CD14-positive monocyte (primary cell): ENCODE measurements at regions not wholly inside any gene's neighbourhood (a gene's known extent, or its start where the extent isn't known, plus 50 kb on each side); places are given as distances from the start of the nearest gene placed in this dataset.

Experiments
- DNase-seq, 3 donors: peaks; one replicate each; pipeline ENCODE4 v3.0.0-alpha.2; 2011 to 2022
- H2AFZ ChIP-seq: 2 replicates; pipeline ENCODE4 v1.6.0; 2012; ENCODE audit warnings: mild to moderate bottlenecking, low read depth, low read length, inconsistent platforms; ENCODE audit not compliant: insufficient read depth, poor library complexity, severe bottlenecking
- H3K27ac ChIP-seq, 2 donors: 1 replicate in 1 of 2; 2 replicates in 1 of 2; pipeline ENCODE4 v1.5.1; 2012 to 2013; ENCODE audit warnings: low read length in 2 of 2, control low read depth in 1 of 2, inconsistent platforms in 1 of 2, low read depth in 1 of 2, mild to moderate bottlenecking in 1 of 2
- H3K27me3 ChIP-seq, 2 donors: one replicate each; pipeline versions ENCODE4 v1.6.0 to v1.6.1; 2011 to 2013; ENCODE audit warnings: low read length in 2 of 2; ENCODE audit not compliant: control insufficient read depth in 2 of 2, insufficient read depth in 2 of 2
- H3K36me3 ChIP-seq, 2 donors: replicated peaks in 1 of 2; 1 replicate in 1 of 2; 2 replicates in 1 of 2; pipeline versions ENCODE4 v1.5.1 to v1.6.1; 2012 to 2013; ENCODE audit warnings: low read length in 2 of 2, control low read depth in 1 of 2, inconsistent platforms in 1 of 2, mild to moderate bottlenecking in 1 of 2; ENCODE audit not compliant: insufficient read depth in 2 of 2, control insufficient read depth in 1 of 2
- H3K4me1 ChIP-seq, 2 donors: 1 replicate in 1 of 2; 2 replicates in 1 of 2; pipeline versions ENCODE4 v1.5.1 to v1.6.1; 2012 to 2013; ENCODE audit warnings: low read length in 2 of 2, control low read depth in 1 of 2, inconsistent platforms in 1 of 2, mild to moderate bottlenecking in 1 of 2, moderate library complexity in 1 of 2; ENCODE audit not compliant: insufficient read depth in 2 of 2, control insufficient read depth in 1 of 2
- H3K4me2 ChIP-seq: replicated peaks from 2 replicates; pipeline ENCODE3; 2012; ENCODE audit warnings: low read length, moderate library complexity, mild to moderate bottlenecking; ENCODE audit not compliant: poor library complexity, severe bottlenecking; ENCODE audit errors: extremely low read depth
- H3K4me3 ChIP-seq, 3 experiments: fragments of 200-600 bp in 1 of 3; sonication (generic) in 1 of 3; replicated peaks in 1 of 3; 1 replicate in 2 of 3; 2 replicates in 1 of 3; pipeline ENCODE4 v1.5.1; 2011 to 2013; ENCODE audit warnings: low read length in 3 of 3, mild to moderate bottlenecking in 3 of 3, control low read depth in 2 of 3, low read depth in 2 of 3, inconsistent platforms in 1 of 3, moderate library complexity in 1 of 3
- H3K79me2 ChIP-seq: 2 replicates; pipeline ENCODE4 v1.6.0; 2012; ENCODE audit warnings: mild to moderate bottlenecking, control low read depth, inconsistent platforms, low read length, moderate library complexity; ENCODE audit not compliant: insufficient read depth
- H3K9ac ChIP-seq: 2 replicates; pipeline ENCODE4 v1.6.0; 2017; ENCODE audit warnings: low read length, mild to moderate bottlenecking; ENCODE audit not compliant: insufficient read depth, poor library complexity, severe bottlenecking
- H3K9me3 ChIP-seq, 2 donors: replicated peaks in 1 of 2; 1 replicate in 1 of 2; 2 replicates in 1 of 2; pipeline versions ENCODE4 v1.5.1 to v1.6.1; 2012 to 2013; ENCODE audit warnings: low read length in 2 of 2, control low read depth in 1 of 2; ENCODE audit not compliant: control insufficient read depth in 1 of 2, insufficient read depth in 1 of 2
- H4K20me1 ChIP-seq: 2 replicates; pipeline ENCODE4 v1.6.0; 2012; ENCODE audit warnings: mild to moderate bottlenecking, low read length, control low read depth, moderate library complexity; ENCODE audit not compliant: insufficient read depth
- H3K27ac Mint-ChIP-seq, 7 donors: one replicate each; pipeline ENCODE4 v1.8.0; 2020; ENCODE audit warnings: mild to moderate bottlenecking in 7 of 7, mixed read lengths in 7 of 7, moderate library complexity in 6 of 7, inconsistent platforms in 2 of 7
- H3K27me3 Mint-ChIP-seq, 3 donors: one replicate each; pipeline ENCODE4 v1.8.0; 2021 to 2022; ENCODE audit warnings: low read depth in 3 of 3, mild to moderate bottlenecking in 3 of 3, mixed read lengths in 3 of 3, moderate library complexity in 3 of 3, inconsistent platforms in 1 of 3
- H3K36me3 Mint-ChIP-seq, 2 donors: one replicate each; pipeline ENCODE4 v1.8.0; 2020; ENCODE audit warnings: mixed read lengths in 2 of 2, inconsistent platforms in 1 of 2, mild to moderate bottlenecking in 1 of 2
- H3K4me1 Mint-ChIP-seq: one replicate; pipeline ENCODE4 v1.8.0; 2020; ENCODE audit warnings: mild to moderate bottlenecking, mixed read lengths
- H3K4me3 Mint-ChIP-seq, 2 donors: one replicate each; pipeline ENCODE4 v1.8.0; 2020; ENCODE audit warnings: mild to moderate bottlenecking in 2 of 2, mixed read lengths in 2 of 2, moderate library complexity in 1 of 2
- H3K9me3 Mint-ChIP-seq, 7 donors: one replicate each; pipeline ENCODE4 v1.8.0; 2020 to 2022; ENCODE audit warnings: mixed read lengths in 7 of 7, mild to moderate bottlenecking in 6 of 7, moderate library complexity in 6 of 7, inconsistent platforms in 2 of 7
- intact Hi-C, 2 donors: fragments of 100-400 bp; cut with micrococcal nuclease; formaldehyde crosslinking; loops; one replicate each; pipeline versions ENCODE4 v1.15.0 to v1.15.1; 2023
- TF ChIP-seq, protein P1 (sequence below): fragments of 200-600 bp; IDR thresholded peaks from one replicate; pipeline ENCODE4 v1.8.0; 2022; ENCODE audit warnings: antibody characterized with exemption, mild to moderate bottlenecking

DNA sequence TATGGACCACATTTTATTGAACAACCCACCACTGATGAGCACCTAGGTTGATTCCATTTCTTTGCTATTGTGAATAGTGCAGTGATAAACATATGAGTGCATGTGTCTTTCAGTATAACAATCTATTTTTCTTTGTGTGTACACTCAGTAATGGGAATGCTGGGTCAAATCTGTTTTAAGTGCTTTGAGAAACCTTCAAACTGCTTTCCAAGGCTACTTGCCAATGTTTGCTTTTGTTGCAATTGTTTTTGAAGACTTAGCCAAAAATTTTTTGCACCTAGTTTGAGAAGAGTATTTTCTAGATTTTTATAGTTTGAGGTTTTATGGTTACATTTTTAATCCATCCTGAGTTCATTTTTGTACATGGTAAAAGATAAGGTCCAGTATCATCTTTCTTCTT is 587.4 kb upstream of the SETBP1 start:
- Histone ChIP-seq H3K4me1 (no peaks in the 10 kb centered on the region), H4K20me1 (no peaks in the 10 kb centered on the region), H2AFZ (no peak overlapping the region), H3K9me3 (no peaks in the 10 kb centered on the region), H3K36me3 (no peaks in the 10 kb centered on the region), H3K27me3 (no peaks in the 10 kb centered on the region), H3K4me3 (no peak overlapping the region), H3K27ac (no peak overlapping the region), H3K79me2 (no peaks in the 10 kb centered on the region), H3K9ac (no peak overlapping the region), H3K4me2 (no peak overlapping the region)
- Mint-ChIP-seq H3K9me3 (peaks cover 0 to 7% (median 0%) of the 10 kb centered on the region in 7 donors), H3K4me3 (no peak overlapping the region), H3K27ac (no peak overlapping the region), H3K4me1 (peaks cover 4% of the 10 kb centered on the region), H3K27me3 (peaks cover 0 to 2% (median 2%) of the 10 kb centered on the region in 3 donors), H3K36me3 (no peaks in the 10 kb centered on the region)
- intact Hi-C loops = no loop called here
- DNase-seq = no peak
- TF ChIP-seq, protein P1, sequence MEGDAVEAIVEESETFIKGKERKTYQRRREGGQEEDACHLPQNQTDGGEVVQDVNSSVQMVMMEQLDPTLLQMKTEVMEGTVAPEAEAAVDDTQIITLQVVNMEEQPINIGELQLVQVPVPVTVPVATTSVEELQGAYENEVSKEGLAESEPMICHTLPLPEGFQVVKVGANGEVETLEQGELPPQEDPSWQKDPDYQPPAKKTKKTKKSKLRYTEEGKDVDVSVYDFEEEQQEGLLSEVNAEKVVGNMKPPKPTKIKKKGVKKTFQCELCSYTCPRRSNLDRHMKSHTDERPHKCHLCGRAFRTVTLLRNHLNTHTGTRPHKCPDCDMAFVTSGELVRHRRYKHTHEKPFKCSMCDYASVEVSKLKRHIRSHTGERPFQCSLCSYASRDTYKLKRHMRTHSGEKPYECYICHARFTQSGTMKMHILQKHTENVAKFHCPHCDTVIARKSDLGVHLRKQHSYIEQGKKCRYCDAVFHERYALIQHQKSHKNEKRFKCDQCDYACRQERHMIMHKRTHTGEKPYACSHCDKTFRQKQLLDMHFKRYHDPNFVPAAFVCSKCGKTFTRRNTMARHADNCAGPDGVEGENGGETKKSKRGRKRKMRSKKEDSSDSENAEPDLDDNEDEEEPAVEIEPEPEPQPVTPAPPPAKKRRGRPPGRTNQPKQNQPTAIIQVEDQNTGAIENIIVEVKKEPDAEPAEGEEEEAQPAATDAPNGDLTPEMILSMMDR = no peak

DNA sequence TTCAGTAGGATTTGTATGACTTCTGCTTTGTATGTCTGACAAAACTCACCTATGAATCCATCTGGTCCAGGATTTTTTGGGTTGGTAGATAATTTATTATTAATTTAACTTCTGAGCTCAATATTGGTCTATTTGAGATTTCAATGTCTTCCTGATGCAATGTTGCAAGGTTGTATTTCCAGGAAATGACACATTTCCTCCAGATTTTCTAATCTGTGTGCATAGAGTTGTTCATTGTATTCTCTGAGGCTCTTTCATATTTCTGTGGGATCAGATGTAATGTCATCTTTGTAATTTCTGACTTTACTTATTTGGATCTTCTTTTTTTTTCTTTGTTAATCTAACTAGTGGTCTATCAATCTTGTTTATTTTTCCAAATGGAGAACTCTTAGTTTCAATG is 584.7 kb upstream of the SETBP1 start:
- H3K27me3 ChIP-seq = no peaks in the 10 kb centered on the region
- no peaks in the 10 kb centered on the region for H3K36me3 ChIP-seq
- peaks cover 0 to 10% (median 5%) of the 10 kb centered on the region in 7 donors for H3K9me3 Mint-ChIP-seq
- H3K79me2 ChIP-seq = no peaks in the 10 kb centered on the region
- TF ChIP-seq, protein P1 = no peak
- H3K4me2 ChIP-seq = no peak overlapping the region
- no peak overlapping the region for H3K4me3 ChIP-seq
- DNase-seq = no peak
- H3K27ac ChIP-seq = no peak overlapping the region
- no peak overlapping the region for H3K27ac Mint-ChIP-seq
- no peak overlapping the region for H2AFZ ChIP-seq
- intact Hi-C loops = no loop called here
- H3K36me3 Mint-ChIP-seq = no peaks in the 10 kb centered on the region
- H3K27me3 Mint-ChIP-seq = peaks cover 0 to 2% (median 2%) of the 10 kb centered on the region in 3 donors
- peaks cover 4% of the 10 kb centered on the region for H3K4me1 Mint-ChIP-seq
- H3K9ac ChIP-seq = no peak overlapping the region
- H4K20me1 ChIP-seq = no peaks in the 10 kb centered on the region
- no peaks in the 10 kb centered on the region for H3K4me1 ChIP-seq
- no peak overlapping the region for H3K4me3 Mint-ChIP-seq
- peaks cover 8 to 17% of the 10 kb centered on the region in 2 donors for H3K9me3 ChIP-seq
